ENCODE measurements at regions not wholly inside any gene's neighbourhood (a gene's known extent, or its start where the extent isn't known, plus 50 kb on each side); places are given as distances from the start of the nearest gene placed in this dataset.

GRCh38 chr1:170370087-170370486 is 161.9 kb upstream of the GORAB start:
- no peak overlapping the region for H2AFZ ChIP-seq (ENCODE audit: low read depth, low read length)
- ATAC-seq (no peak), FAIRE-seq (no peak), DNase-seq (ENCODE audit: extremely low read depth in 1 of 4, low spot score in 3 of 4) (no peak)
- ChIA-PET CTCF (ENCODE audit: low intra/inter-chr PET ratio) (no interaction called here), POLR2A (no interaction called here)
- H3K4me3 ChIP-seq: no peak overlapping the region
- H3K9me3 ChIP-seq (replicated peaks; ENCODE audit: control insufficient read depth, insufficient read depth, low read depth, low read length): no peaks in the 10 kb centered on the region; the same call in 1 of the 2 replicates
- H3K4me2 ChIP-seq (ENCODE audit: insufficient read depth, low read length): no peak overlapping the region
- H3K9me1 ChIP-seq (ENCODE audit: control insufficient read depth, insufficient read depth, low read length): no peaks in the 10 kb centered on the region
- no peak overlapping the region for H3K9ac ChIP-seq (ENCODE audit: insufficient read depth in 1 of 2, low read depth in 2 of 2, low read length in 2 of 2)
- BruUV-seq (replicated peaks): no TSS peak
- H4K20me1 ChIP-seq (replicated peaks; ENCODE audit: control insufficient read depth, insufficient read depth, low read length): no peaks in the 10 kb centered on the region
- 1% methylated on average over 7 of the region's 9 CpGs for WGBS (ENCODE audit: insufficient coverage, low coverage, missing lambda C conversion rate)
- no peaks in the 10 kb centered on the region for H3K27me3 ChIP-seq (ENCODE audit: control insufficient read depth in 2 of 2, insufficient read depth in 2 of 2, low read length in 2 of 2)
- no peaks in the 10 kb centered on the region for H3K79me2 ChIP-seq (ENCODE audit: control insufficient read depth, insufficient read depth, low read length)
- intact Hi-C loops (cut with micrococcal nuclease): no loop called here
- no peak overlapping the region for H3K27ac ChIP-seq (ENCODE audit: extremely low read depth, low read depth, low read length)
- no peak for TF ChIP-seq PHB2 (IDR thresholded peaks at IDR 0.05; ENCODE audit: low read depth)
- no peak for TF ChIP-seq ILF3 (IDR thresholded peaks at IDR 0.05; ENCODE audit: borderline replicate concordance)
- no peak for TF ChIP-seq BHLHE40 (IDR thresholded peaks at IDR 0.05; ENCODE audit: low read length)
- TF ChIP-seq FOXJ2 (tag; IDR thresholded peaks at IDR 0.05): no peak
- no peak for TF ChIP-seq TAL1 (IDR thresholded peaks at IDR 0.05)
- TF ChIP-seq, protein P1, sequence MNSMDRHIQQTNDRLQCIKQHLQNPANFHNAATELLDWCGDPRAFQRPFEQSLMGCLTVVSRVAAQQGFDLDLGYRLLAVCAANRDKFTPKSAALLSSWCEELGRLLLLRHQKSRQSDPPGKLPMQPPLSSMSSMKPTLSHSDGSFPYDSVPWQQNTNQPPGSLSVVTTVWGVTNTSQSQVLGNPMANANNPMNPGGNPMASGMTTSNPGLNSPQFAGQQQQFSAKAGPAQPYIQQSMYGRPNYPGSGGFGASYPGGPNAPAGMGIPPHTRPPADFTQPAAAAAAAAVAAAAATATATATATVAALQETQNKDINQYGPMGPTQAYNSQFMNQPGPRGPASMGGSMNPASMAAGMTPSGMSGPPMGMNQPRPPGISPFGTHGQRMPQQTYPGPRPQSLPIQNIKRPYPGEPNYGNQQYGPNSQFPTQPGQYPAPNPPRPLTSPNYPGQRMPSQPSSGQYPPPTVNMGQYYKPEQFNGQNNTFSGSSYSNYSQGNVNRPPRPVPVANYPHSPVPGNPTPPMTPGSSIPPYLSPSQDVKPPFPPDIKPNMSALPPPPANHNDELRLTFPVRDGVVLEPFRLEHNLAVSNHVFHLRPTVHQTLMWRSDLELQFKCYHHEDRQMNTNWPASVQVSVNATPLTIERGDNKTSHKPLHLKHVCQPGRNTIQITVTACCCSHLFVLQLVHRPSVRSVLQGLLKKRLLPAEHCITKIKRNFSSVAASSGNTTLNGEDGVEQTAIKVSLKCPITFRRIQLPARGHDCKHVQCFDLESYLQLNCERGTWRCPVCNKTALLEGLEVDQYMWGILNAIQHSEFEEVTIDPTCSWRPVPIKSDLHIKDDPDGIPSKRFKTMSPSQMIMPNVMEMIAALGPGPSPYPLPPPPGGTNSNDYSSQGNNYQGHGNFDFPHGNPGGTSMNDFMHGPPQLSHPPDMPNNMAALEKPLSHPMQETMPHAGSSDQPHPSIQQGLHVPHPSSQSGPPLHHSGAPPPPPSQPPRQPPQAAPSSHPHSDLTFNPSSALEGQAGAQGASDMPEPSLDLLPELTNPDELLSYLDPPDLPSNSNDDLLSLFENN (IDR thresholded peaks at IDR 0.05; ENCODE audit: low read depth in 2 of 2, low read length in 2 of 2): no peak
- no peak for TF ChIP-seq FOXA1 (IDR thresholded peaks at IDR 0.05; ENCODE audit: borderline replicate concordance)
- no peak for TF ChIP-seq ZC3H8 (IDR thresholded peaks at IDR 0.05)
- no peak for TF ChIP-seq FOXK2 (conservative IDR thresholded peaks at IDR 0.05 in 1 of 2, IDR thresholded peaks at IDR 0.05 in 1 of 2; ENCODE audit: low read depth in 2 of 2)
- H3K4me1 ChIP-seq (replicated peaks in 1 of 2; ENCODE audit: control insufficient read depth in 2 of 2, insufficient read depth in 2 of 2, low read length in 2 of 2): no peaks in the 10 kb centered on the region
- in situ Hi-C loops (cut with MboI): no loop called here
- H3K36me3 ChIP-seq (ENCODE audit: control insufficient read depth, insufficient read depth, low read length): no peaks in the 10 kb centered on the region
